NCI-H2196 (cell line): ENCODE measurements at regions not wholly inside any gene's neighbourhood (a gene's known extent, or its start where the extent isn't known, plus 50 kb on each side); places are given as distances from the start of the nearest gene placed in this dataset.
"Not testable (repeated sequence)": the region's sequence is repeated elsewhere in the genome, so short reads cannot be mapped to it uniquely, and the experiment has no call there.

Source experiments
- DNase-seq: peaks from one replicate; lab custom pipeline; 2025; ENCODE audit not compliant: unreplicated experiment; lab: John Stamatoyannopoulos, UW

- no peak for DNase-seq
Observed at GRCh38 chr4:19650903-19651864, 600.5 kb upstream of the SLIT2 start.

GRCh38 chr4:19645589-19645988 is 606.1 kb upstream of the SLIT2 start:
- DNase-seq = no peak

GRCh38 chr4:19636451-19636850 is 615.3 kb upstream of the SLIT2 start:
- no peak for DNase-seq

GRCh38 chr4:19631814-19632213 is 619.9 kb upstream of the SLIT2 start:
- no peak for DNase-seq

GRCh38 chr4:19623866-19624265 is 627.8 kb upstream of the SLIT2 start:
- no peak for DNase-seq

GRCh38 chr4:19615086-19615689 is 636.5 kb upstream of the SLIT2 start:
- DNase-seq = no peak

GRCh38 chr4:19614171-19614570 is 637.5 kb upstream of the SLIT2 start:
- DNase-seq = no peak

GRCh38 chr4:19596342-19596741 is 655.4 kb upstream of the SLIT2 start:
- no peak for DNase-seq

- DNase-seq = no peak
Observed at GRCh38 chr4:19592391-19592790, 659.3 kb upstream of the SLIT2 start.

GRCh38 chr4:19583827-19584569 is 667.7 kb upstream of the SLIT2 start:
- DNase-seq = no peak

GRCh38 chr4:19580095-19580494 is 671.6 kb upstream of the SLIT2 start:
- DNase-seq = no peak

GRCh38 chr4:19579608-19580007 is 672.1 kb upstream of the SLIT2 start:
- no peak for DNase-seq

GRCh38 chr4:19577097-19577496 is 674.6 kb upstream of the SLIT2 start:
- DNase-seq = no peak

- no peak for DNase-seq
Observed at GRCh38 chr4:19575924-19576323, 675.8 kb upstream of the SLIT2 start.

GRCh38 chr4:19566041-19566440 is 685.7 kb upstream of the SLIT2 start:
- DNase-seq = no peak

GRCh38 chr4:19562456-19562855 is 689.2 kb upstream of the SLIT2 start:
- DNase-seq = no peak

- DNase-seq = no peak
Observed at GRCh38 chr4:19557161-19557560, 694.5 kb upstream of the SLIT2 start.

GRCh38 chr4:19556276-19556675 is 695.4 kb upstream of the SLIT2 start:
- DNase-seq = not testable (repeated sequence)

GRCh38 chr4:19547463-19547862 is 704.2 kb upstream of the SLIT2 start:
- DNase-seq = no peak

GRCh38 chr4:19544446-19545125 is 707.1 kb upstream of the SLIT2 start:
- no peak for DNase-seq

- no peak for DNase-seq
Observed at GRCh38 chr4:19540859-19541540, 710.7 kb upstream of the SLIT2 start.
